HepG2 (cell line): ENCODE measurements at regions not wholly inside any gene's neighbourhood (a gene's known extent, or its start where the extent isn't known, plus 50 kb on each side); places are given as distances from the start of the nearest gene placed in this dataset.

Experiments
- ATAC-seq: fragments of 200-7000 bp; cut with Tn5 transposase; 3 replicates; pipeline ENCODE4 v1.9.1; 2020; ENCODE audit warnings: mild to moderate bottlenecking, moderate library complexity
- BruUV-seq: library from RNA; stranded (reverse); fragments of 400-500 nt; replicated peaks from 2 replicates; lab custom pipeline; 2021; lab: Mats Ljungman, UMichigan
- CTCF ChIA-PET: fragments of 300-600 bp; formaldehyde crosslinking; extraction: SDS; loops from one replicate; lab custom pipeline; 2021; ENCODE audit warnings: low total read pairs, inconsistent platforms, low intra/inter-chr PET ratio; lab: Yijun Ruan, JAX
- POLR2A ChIA-PET: fragments of 350-600 bp; sonication (Branson Sonifier 250); formaldehyde crosslinking; loops from one replicate; lab custom pipeline; 2020; ENCODE audit warnings: antibody characterized with exemption, inconsistent platforms; lab: Yijun Ruan, JAX
- DNase-seq: peaks from one replicate; pipeline ENCODE4 v3.0.0-alpha.2; 2015; ENCODE audit warnings: low spot score
- FAIRE-seq: peaks from 3 replicates; lab custom pipeline; 2011; peaks lifted over from hg19 to GRCh38; lab: Jason Lieb, UNC
- H2AFZ ChIP-seq: one replicate; pipeline ENCODE4 v1.6.1; 2011; ENCODE audit warnings: low read length, inconsistent platforms
- H3K27ac ChIP-seq: fragments of 300-600 bp; 3 replicates; pipeline ENCODE4 v1.8.0; 2011; ENCODE audit warnings: mixed run types, mild to moderate bottlenecking, mixed read lengths, low read length, inconsistent platforms; ENCODE audit not compliant: insufficient read depth; ENCODE audit errors: extremely low read length
- H3K27me3 ChIP-seq, 2 experiments: fragments of 200-600 bp in 1 of 2; 2 replicates in 1 of 2; 3 replicates in 1 of 2; pipeline versions ENCODE4 v1.6.0 to v1.8.0; 2011; ENCODE audit warnings: low read length in 2 of 2, mild to moderate bottlenecking in 2 of 2, moderate library complexity in 2 of 2, inconsistent platforms in 1 of 2; ENCODE audit not compliant: insufficient read depth in 2 of 2, control insufficient read depth in 1 of 2
- H3K36me3 ChIP-seq, 2 experiments: fragments of 200-600 bp in 1 of 2; replicated peaks in 1 of 2; 2 replicates in 1 of 2; 3 replicates in 1 of 2; pipeline versions ENCODE4 v1.5.1 to v1.8.0; 2011; ENCODE audit warnings: low read length in 2 of 2, inconsistent platforms in 1 of 2; ENCODE audit not compliant: insufficient read depth in 2 of 2, control insufficient read depth in 1 of 2
- H3K4me1 ChIP-seq: 2 replicates; pipeline ENCODE4 v1.5.1; 2012; ENCODE audit warnings: low read length, inconsistent platforms; ENCODE audit not compliant: insufficient read depth
- H3K4me2 ChIP-seq: 2 replicates; pipeline ENCODE4 v1.6.0; 2011; ENCODE audit warnings: low read depth, low read length, inconsistent platforms
- H3K4me3 ChIP-seq, 3 experiments: fragments of 200-600 bp in 1 of 3; sonication (generic), shearing (Covaris generic) in 1 of 3; replicated peaks in 1 of 3; 2 replicates each; pipeline ENCODE4 v1.5.1; 2011 to 2016; ENCODE audit warnings: low read length in 3 of 3, inconsistent platforms in 2 of 3, low read depth in 2 of 3, mild to moderate bottlenecking in 2 of 3, control low read depth in 1 of 3, mixed read lengths in 1 of 3; ENCODE audit not compliant: insufficient read depth in 1 of 3
- H3K79me2 ChIP-seq: one replicate; pipeline ENCODE4 v1.6.1; 2011; ENCODE audit warnings: low read length, inconsistent platforms; ENCODE audit not compliant: insufficient read depth
- H3K9ac ChIP-seq: 2 replicates; pipeline ENCODE4 v1.6.0; 2011; ENCODE audit warnings: mild to moderate bottlenecking, low read depth, low read length, inconsistent platforms; ENCODE audit not compliant: insufficient read depth
- H3K9me3 ChIP-seq: 2 replicates; pipeline ENCODE4 v1.5.1; 2012; ENCODE audit warnings: mild to moderate bottlenecking, low read length
- H4K20me1 ChIP-seq: 2 replicates; pipeline ENCODE4 v1.6.0; 2011; ENCODE audit warnings: inconsistent platforms, mild to moderate bottlenecking, low read length, moderate library complexity; ENCODE audit not compliant: insufficient read depth
- FOXP4 ChIP-seq: sonication (generic); formaldehyde crosslinking; IDR thresholded peaks from 2 replicates; pipeline ENCODE4 v1.4.0; 2020; ENCODE audit warnings: missing genetic modification reagents
- HCFC1 ChIP-seq: fragments of 150-350 bp; IDR thresholded peaks from 2 replicates; pipeline ENCODE4 v1.6.1; 2014; ENCODE audit warnings: low read depth, low read length
- MBNL3 ChIP-seq: fragments of 250-450 bp; sonication (Bioruptor Pico); conservative IDR thresholded peaks from 2 replicates; pipeline ENCODE4 v1.8.0; 2022; ENCODE audit warnings: mild to moderate bottlenecking, inconsistent platforms
- TFDP1 ChIP-seq: IDR thresholded peaks from 2 replicates; pipeline ENCODE4 v1.6.1; 2016; ENCODE audit warnings: missing compliant biosample characterization, missing genetic modification reagents, borderline replicate concordance
- YEATS2 ChIP-seq: sonication (generic); formaldehyde crosslinking; IDR thresholded peaks from 2 replicates; pipeline ENCODE4 v1.4.0; 2020; ENCODE audit warnings: missing genetic modification reagents, borderline replicate concordance
- ZNF138 ChIP-seq: sonication (generic); formaldehyde crosslinking; IDR thresholded peaks from 2 replicates; pipeline ENCODE4 v1.5.0; 2020; ENCODE audit warnings: mild to moderate bottlenecking, low read depth, missing genetic modification reagents
- ZNF34 ChIP-seq: sonication (generic); formaldehyde crosslinking; IDR thresholded peaks from 2 replicates; pipeline ENCODE4 v1.4.0; 2020; ENCODE audit warnings: mild to moderate bottlenecking, missing genetic modification reagents, borderline replicate concordance
- ZNF446 ChIP-seq: sonication (generic); formaldehyde crosslinking; IDR thresholded peaks from 2 replicates; pipeline ENCODE4 v1.5.0; 2020; ENCODE audit warnings: mild to moderate bottlenecking, missing genetic modification reagents
- ZNF589 ChIP-seq: sonication (generic); formaldehyde crosslinking; conservative IDR thresholded peaks from 2 replicates; pipeline ENCODE4 v1.8.0; 2022; ENCODE audit warnings: mild to moderate bottlenecking, moderate library complexity, missing genetic modification reagents
- WGBS: methylation state at CpG from one replicate; pipeline ENCODE4 v1.1.6; 2017; ENCODE audit warnings: low lambda C conversion rate; 5-methylcytosine and 5-hydroxymethylcytosine counted together
- in situ Hi-C: cut with HindIII; loops from 2 replicates; pipeline ENCODE4 v1.10.0; 2017; ENCODE audit warnings: low pct_unique_long_range_greater_than_20kb; ENCODE audit not compliant: extremely low pct_ligation_motif_present
- intact Hi-C: fragments of 100-400 bp; cut with micrococcal nuclease; formaldehyde crosslinking; loops from one replicate; pipeline ENCODE4 v1.10.0; 2022; ENCODE audit not compliant: unreplicated experiment

GRCh38 chr7:130953196-130953595, 219.2 kb upstream of the KLF14 start:
- POLR2A ChIA-PET, result no interaction called here
- H3K27ac ChIP-seq, result no peak overlapping the region

More at GRCh38 chr7:130953196-130953595, 219.2 kb upstream of the KLF14 start:
- in situ Hi-C loops (no loop called here), intact Hi-C loops (no loop called here)
- Histone ChIP-seq H4K20me1 (no peaks in the 10 kb centered on the region), H3K36me3 (peaks cover 4 to 13% of the 10 kb centered on the region in 2 experiments), H3K79me2 (peaks cover 2% of the 10 kb centered on the region), H3K27me3 (no peaks in the 10 kb centered on the region), H3K9ac (no peak overlapping the region), H3K9me3 (no peaks in the 10 kb centered on the region), H3K4me2 (no peak overlapping the region), H3K4me3 (no peak overlapping the region), H3K4me1 (peaks cover 26% of the 10 kb centered on the region), H2AFZ (no peak overlapping the region)
- DNase-seq, result no peak
- TF ChIP-seq TFDP1 (CRISPR knock-in tag) (no peak), FOXP4 (CRISPR knock-in tag) (no peak), ZNF34 (CRISPR knock-in tag) (no peak), ZNF138 (no peak), YEATS2 (CRISPR knock-in tag) (no peak), ZNF446 (no peak), ZNF589 (CRISPR knock-in tag) (no peak), HCFC1 (no peak), MBNL3 (CRISPR knock-in tag) (no peak)
- BruUV-seq, result no TSS peak
- WGBS, result 95% methylated on average over 4 of the region's 4 CpGs
- CTCF ChIA-PET, result no interaction called here
- no peak for FAIRE-seq
- no peak for ATAC-seq
